Heart left ventricle (tissue), 13 donors: ENCODE measurements at regions not wholly inside any gene's neighbourhood (a gene's known extent, or its start where the extent isn't known, plus 50 kb on each side); places are given as distances from the start of the nearest gene placed in this dataset.

Experiments used
- POLR2A ChIP-seq, 2 donors: fragments of 450-650 bp; IDR thresholded peaks; one replicate each; pipeline ENCODE4 v1.6.1; 2017; ENCODE audit warnings: antibody characterized with exemption in 2 of 2, mild to moderate bottlenecking in 2 of 2, moderate library complexity in 2 of 2
- TF ChIP-seq, protein P1 (sequence below), 12 donors: fragments of 200-600 bp; sonication (generic) in 4 of 12; IDR thresholded peaks; one replicate each; pipeline versions ENCODE4 v1.5.0 to v1.8.0; 2018 to 2022; ENCODE audit warnings: antibody characterized with exemption in 12 of 12, mild to moderate bottlenecking in 5 of 12
- donor health status: ischemic (EF 13 %, LVEDD 7.1; RV severe dilation, severe dysfunction).
- donor health status: DM: no; HTN: yes; CAD: no.
- donor health status: DM: no; HTN: no; CAD: no.
- donor health status: ischemic (EF 25% LVEDD 6.9; RV normal size, moderate dysfunction).
- donor health status: ischemic (EF 25% LVEDD 5.7; RV mildly dilated, moderate dysfunction).
- donor health status: ischemic (EF 35%, LVEDD 5.7; RV mildly dilated, moderate dysfunction).
- donor health status: nonischemic (EF 11% LVEDD 7.7; RV severe dilation, severe dysfunction).
- donor health status: DM: yes; HTN: yes; CAD: no.
- donor health status: PGD.
- donor health status: ischemic (EF 29% LVEDD 5.4; RV normal size, mild dysfunction).
- donor health status: nonischemic (EF 23%, LVEDD 6.1; RV moderate dilation, normal function).

DNA sequence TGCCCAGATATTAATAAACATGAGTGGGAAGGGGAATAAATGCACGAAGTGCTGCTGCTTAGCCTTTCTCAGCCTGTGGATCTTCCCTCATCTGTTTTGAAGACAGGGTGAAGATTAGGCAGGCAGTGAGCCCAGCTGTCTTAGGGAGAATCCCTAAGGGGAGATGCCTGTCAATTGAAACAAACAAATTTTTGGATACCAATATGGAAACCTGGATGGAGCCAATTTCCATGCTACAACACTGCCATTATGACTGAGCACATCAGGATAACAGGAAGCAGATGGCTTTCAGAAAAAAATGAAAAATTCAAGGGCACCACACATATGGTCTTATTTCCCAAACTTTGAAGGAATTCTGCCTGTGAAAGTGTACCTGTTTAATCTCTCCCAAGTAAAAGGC, 80.3 kb downstream of the HMHB1 start:
- TF ChIP-seq POLR2A (IDR thresholded peaks at IDR 0.05), result no peak
- TF ChIP-seq, protein P1, sequence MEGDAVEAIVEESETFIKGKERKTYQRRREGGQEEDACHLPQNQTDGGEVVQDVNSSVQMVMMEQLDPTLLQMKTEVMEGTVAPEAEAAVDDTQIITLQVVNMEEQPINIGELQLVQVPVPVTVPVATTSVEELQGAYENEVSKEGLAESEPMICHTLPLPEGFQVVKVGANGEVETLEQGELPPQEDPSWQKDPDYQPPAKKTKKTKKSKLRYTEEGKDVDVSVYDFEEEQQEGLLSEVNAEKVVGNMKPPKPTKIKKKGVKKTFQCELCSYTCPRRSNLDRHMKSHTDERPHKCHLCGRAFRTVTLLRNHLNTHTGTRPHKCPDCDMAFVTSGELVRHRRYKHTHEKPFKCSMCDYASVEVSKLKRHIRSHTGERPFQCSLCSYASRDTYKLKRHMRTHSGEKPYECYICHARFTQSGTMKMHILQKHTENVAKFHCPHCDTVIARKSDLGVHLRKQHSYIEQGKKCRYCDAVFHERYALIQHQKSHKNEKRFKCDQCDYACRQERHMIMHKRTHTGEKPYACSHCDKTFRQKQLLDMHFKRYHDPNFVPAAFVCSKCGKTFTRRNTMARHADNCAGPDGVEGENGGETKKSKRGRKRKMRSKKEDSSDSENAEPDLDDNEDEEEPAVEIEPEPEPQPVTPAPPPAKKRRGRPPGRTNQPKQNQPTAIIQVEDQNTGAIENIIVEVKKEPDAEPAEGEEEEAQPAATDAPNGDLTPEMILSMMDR (IDR thresholded peaks at IDR 0.05), result no peak
